GM12878 (cell line): ENCODE measurements at regions not wholly inside any gene's neighbourhood (a gene's known extent, or its start where the extent isn't known, plus 50 kb on each side); places are given as distances from the start of the nearest gene placed in this dataset.

ENCODE experiments used
- ATAC-seq: fragments of 200-7000 bp; cut with Tn5 transposase; 3 replicates; pipeline ENCODE4 v1.9.1; 2020; ENCODE audit warnings: mild to moderate bottlenecking, moderate library complexity
- BruUV-seq: library from RNA; stranded (reverse); fragments of 400-500 nt; replicated peaks from 2 replicates; lab custom pipeline; 2021; lab: Mats Ljungman, UMichigan
- CTCF ChIA-PET: fragments of 300-600 bp; sonication (Branson Sonifier 250); formaldehyde crosslinking; extraction: SDS; loops from one replicate; lab custom pipeline; 2021; ENCODE audit warnings: inconsistent platforms; lab: Yijun Ruan, JAX
- POLR2A ChIA-PET: fragments of 350-600 bp; formaldehyde crosslinking; extraction: SDS; loops from one replicate; lab custom pipeline; 2021; ENCODE audit warnings: inconsistent platforms; lab: Charles Lee
- RAD21 ChIA-PET: fragments of 300-600 bp; sonication (Branson Sonifier 250); formaldehyde crosslinking; loops from one replicate; lab custom pipeline; 2023; ENCODE audit warnings: antibody characterized with exemption; ENCODE audit not compliant: unreplicated experiment; lab: Charles Lee
- SMC1A ChIA-PET: fragments of 300-600 bp; sonication (Branson Sonifier 250); formaldehyde crosslinking; loops from one replicate; lab custom pipeline; 2023; ENCODE audit not compliant: unreplicated experiment, uncharacterized antibody; lab: Charles Lee
- DNase-seq: peaks from one replicate; pipeline ENCODE4 v3.0.0-alpha.2; 2011; ENCODE audit warnings: low read depth, low spot score
- FAIRE-seq: peaks from 3 replicates; lab custom pipeline; 2011; peaks lifted over from hg19 to GRCh38; lab: Jason Lieb, UNC
- H2AFZ ChIP-seq: 2 replicates; pipeline ENCODE4 v1.6.0; 2011; ENCODE audit warnings: low read depth, low read length, control low read depth; ENCODE audit not compliant: control insufficient read depth
- H3K27ac ChIP-seq: 2 replicates; pipeline ENCODE4 v1.5.1; 2011; ENCODE audit warnings: control low read depth; ENCODE audit not compliant: control insufficient read depth, insufficient read depth
- H3K27me3 ChIP-seq, 2 experiments: replicated peaks in 1 of 2; 2 replicates each; pipeline versions ENCODE4 v1.6.0 to v1.6.1; 2011; ENCODE audit warnings: low read length in 1 of 2; ENCODE audit not compliant: control insufficient read depth in 2 of 2, insufficient read depth in 2 of 2
- H3K36me3 ChIP-seq, 2 experiments: 2 replicates each; pipeline ENCODE4 v1.5.1; 2011; ENCODE audit warnings: low read length in 1 of 2; ENCODE audit not compliant: control insufficient read depth in 2 of 2, insufficient read depth in 2 of 2
- H3K4me1 ChIP-seq: 2 replicates; pipeline ENCODE4 v1.6.1; 2011; ENCODE audit warnings: mild to moderate bottlenecking, low read length, moderate library complexity, mixed read lengths; ENCODE audit not compliant: control insufficient read depth, insufficient read depth
- H3K4me2 ChIP-seq: 2 replicates; pipeline ENCODE4 v1.6.0; 2011; ENCODE audit warnings: control low read depth; ENCODE audit not compliant: control insufficient read depth, insufficient read depth
- H3K4me3 ChIP-seq: fragments of 200-600 bp; sonication (generic); 2 replicates; pipeline ENCODE4 v1.5.1; 2016
- H3K79me2 ChIP-seq: 2 replicates; pipeline ENCODE4 v1.6.0; 2011; ENCODE audit warnings: low read length; ENCODE audit not compliant: control insufficient read depth, insufficient read depth
- H3K9ac ChIP-seq: 2 replicates; pipeline ENCODE4 v1.8.0; 2011; ENCODE audit warnings: low read length, control low read depth, mixed read lengths; ENCODE audit not compliant: control insufficient read depth, insufficient read depth
- H3K9me3 ChIP-seq: replicated peaks from 3 replicates; pipeline ENCODE4 v1.5.1; 2011; ENCODE audit warnings: mild to moderate bottlenecking, low read length; ENCODE audit not compliant: control insufficient read depth, insufficient read depth
- H4K20me1 ChIP-seq: 2 replicates; pipeline ENCODE4 v1.6.0; 2011; ENCODE audit not compliant: control insufficient read depth, insufficient read depth
- SRF ChIP-seq, 2 experiments: IDR thresholded peaks; 2 replicates each; pipeline ENCODE4 v1.6.1; 2011; ENCODE audit warnings: low read depth in 2 of 2, low read length in 2 of 2, mild to moderate bottlenecking in 1 of 2, moderate library complexity in 1 of 2
- WGBS: methylation state at CpG from one replicate; pipeline ENCODE4 v1.1.6; 2016; ENCODE audit warnings: low lambda C conversion rate; ENCODE audit not compliant: insufficient replicate concordance, insufficient coverage; ENCODE audit errors: missing lambda C conversion rate; 5-methylcytosine and 5-hydroxymethylcytosine counted together
- in situ Hi-C: fragments of 300-500 bp; cut with MboI; formaldehyde crosslinking; loops from 9 replicates; pipeline ENCODE4 v1.14.3; 2018; ENCODE audit warnings: mixed read lengths
- intact Hi-C: fragments of 100-400 bp; cut with micrococcal nuclease; formaldehyde crosslinking; loops from one replicate; pipeline ENCODE4 v1.14.2; 2022; ENCODE audit not compliant: unreplicated experiment
- TF ChIP-seq, protein P1 (sequence below): IDR thresholded peaks from 2 replicates; pipeline ENCODE4 v1.6.1; 2012; ENCODE audit warnings: mild to moderate bottlenecking, low read depth, low read length
- TF ChIP-seq, protein P2 (sequence below): fragments of 450-650 bp; IDR thresholded peaks from 2 replicates; pipeline ENCODE4 v1.6.1; 2016; ENCODE audit warnings: mild to moderate bottlenecking
- TF ChIP-seq, protein P3 (sequence below), 3 experiments: IDR thresholded peaks in 2 of 3; conservative IDR thresholded peaks in 1 of 3; 2 replicates each; pipeline ENCODE4 v1.5.1; 2011; ENCODE audit warnings: low read depth in 3 of 3, low read length in 3 of 3, mild to moderate bottlenecking in 3 of 3, control low read depth in 2 of 3, moderate library complexity in 2 of 3, inconsistent platforms in 1 of 3, mixed read lengths in 1 of 3; ENCODE audit not compliant: control insufficient read depth in 2 of 3, insufficient read depth in 1 of 3; ENCODE audit errors: extremely low read depth in 1 of 3

DNA sequence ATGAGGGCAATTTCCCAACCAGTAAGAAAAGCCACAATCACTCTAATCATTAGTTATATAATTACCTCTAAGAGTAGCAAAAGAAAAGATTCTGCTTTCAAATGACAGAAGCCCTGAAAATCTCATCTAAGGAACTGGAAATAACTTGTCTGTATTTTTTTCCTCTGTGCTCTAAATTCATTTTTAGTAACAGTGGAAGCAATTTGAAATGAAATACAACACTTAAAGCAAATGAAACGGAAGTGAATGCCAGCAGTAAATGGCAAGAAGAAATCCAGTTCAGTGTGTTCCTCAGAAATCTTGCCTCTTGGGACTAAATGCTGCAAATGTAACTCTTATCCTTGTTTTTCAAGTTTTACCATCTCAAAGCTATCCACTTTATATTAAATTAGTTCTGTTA, 294.9 kb downstream of the TAF11L14 start:
- 0% methylated on average over 1 of the region's 1 CpG for WGBS
- Histone ChIP-seq H2AFZ (no peak overlapping the region), H3K4me1 (no peaks in the 10 kb centered on the region)
- no TSS peak for BruUV-seq
- intact Hi-C loops: no loop called here
- no peak for TF ChIP-seq SRF (IDR thresholded peaks at IDR 0.05; ENCODE audit: low read depth in 2 of 2, low read length in 2 of 2)
- TF ChIP-seq, all 136 proteins: peak for 0
- ATAC-seq (no peak), FAIRE-seq (no peak), DNase-seq (no peak)
- Histone ChIP-seq H3K36me3 (no peaks in the 10 kb centered on the region), H3K9ac (no peak overlapping the region), H3K9me3 (no peaks in the 10 kb centered on the region), H4K20me1 (no peaks in the 10 kb centered on the region), H3K27ac (no peak overlapping the region), H3K27me3 (no peaks in the 10 kb centered on the region), H3K79me2 (no peaks in the 10 kb centered on the region), H3K4me2 (no peak overlapping the region), H3K4me3 (no peak overlapping the region)
- SMC1A ChIA-PET: interaction anchor here (0.9 kb wide), 1 partner anchor 9 kb away, joined by 3 read pairs; no protein-coding TSS in a partner anchor
- in situ Hi-C loops: no loop called here
- POLR2A ChIA-PET: no interaction called here
- CTCF ChIA-PET: no interaction called here
- RAD21 ChIA-PET: no interaction called here

DNA sequence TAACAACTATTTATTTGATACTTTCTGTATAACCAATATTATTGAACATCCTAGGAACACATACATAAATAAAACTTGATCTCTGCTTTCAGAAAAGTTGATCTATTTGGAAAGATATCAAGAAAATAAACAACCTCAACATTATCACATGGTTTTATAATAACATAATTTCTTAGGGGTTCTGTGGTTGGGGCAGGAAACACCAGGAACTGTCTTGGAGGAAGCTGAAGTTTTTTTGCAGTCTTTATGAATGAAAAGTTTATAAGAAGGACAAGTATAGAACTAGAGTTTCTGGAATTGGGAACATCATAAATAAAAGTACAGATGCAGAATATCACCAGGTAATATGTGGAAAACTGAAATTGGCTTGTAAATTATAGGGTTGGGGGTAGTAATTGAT, 296.1 kb downstream of the TAF11L14 start:
- ChIA-PET CTCF (no interaction called here), POLR2A (no interaction called here), RAD21 (no interaction called here), SMC1A (no interaction called here)
- no peaks in the 10 kb centered on the region for H3K79me2 ChIP-seq
- H4K20me1 ChIP-seq: no peaks in the 10 kb centered on the region
- TF ChIP-seq, protein P1, sequence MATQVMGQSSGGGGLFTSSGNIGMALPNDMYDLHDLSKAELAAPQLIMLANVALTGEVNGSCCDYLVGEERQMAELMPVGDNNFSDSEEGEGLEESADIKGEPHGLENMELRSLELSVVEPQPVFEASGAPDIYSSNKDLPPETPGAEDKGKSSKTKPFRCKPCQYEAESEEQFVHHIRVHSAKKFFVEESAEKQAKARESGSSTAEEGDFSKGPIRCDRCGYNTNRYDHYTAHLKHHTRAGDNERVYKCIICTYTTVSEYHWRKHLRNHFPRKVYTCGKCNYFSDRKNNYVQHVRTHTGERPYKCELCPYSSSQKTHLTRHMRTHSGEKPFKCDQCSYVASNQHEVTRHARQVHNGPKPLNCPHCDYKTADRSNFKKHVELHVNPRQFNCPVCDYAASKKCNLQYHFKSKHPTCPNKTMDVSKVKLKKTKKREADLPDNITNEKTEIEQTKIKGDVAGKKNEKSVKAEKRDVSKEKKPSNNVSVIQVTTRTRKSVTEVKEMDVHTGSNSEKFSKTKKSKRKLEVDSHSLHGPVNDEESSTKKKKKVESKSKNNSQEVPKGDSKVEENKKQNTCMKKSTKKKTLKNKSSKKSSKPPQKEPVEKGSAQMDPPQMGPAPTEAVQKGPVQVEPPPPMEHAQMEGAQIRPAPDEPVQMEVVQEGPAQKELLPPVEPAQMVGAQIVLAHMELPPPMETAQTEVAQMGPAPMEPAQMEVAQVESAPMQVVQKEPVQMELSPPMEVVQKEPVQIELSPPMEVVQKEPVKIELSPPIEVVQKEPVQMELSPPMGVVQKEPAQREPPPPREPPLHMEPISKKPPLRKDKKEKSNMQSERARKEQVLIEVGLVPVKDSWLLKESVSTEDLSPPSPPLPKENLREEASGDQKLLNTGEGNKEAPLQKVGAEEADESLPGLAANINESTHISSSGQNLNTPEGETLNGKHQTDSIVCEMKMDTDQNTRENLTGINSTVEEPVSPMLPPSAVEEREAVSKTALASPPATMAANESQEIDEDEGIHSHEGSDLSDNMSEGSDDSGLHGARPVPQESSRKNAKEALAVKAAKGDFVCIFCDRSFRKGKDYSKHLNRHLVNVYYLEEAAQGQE: no peak
- TF ChIP-seq, protein P2, sequence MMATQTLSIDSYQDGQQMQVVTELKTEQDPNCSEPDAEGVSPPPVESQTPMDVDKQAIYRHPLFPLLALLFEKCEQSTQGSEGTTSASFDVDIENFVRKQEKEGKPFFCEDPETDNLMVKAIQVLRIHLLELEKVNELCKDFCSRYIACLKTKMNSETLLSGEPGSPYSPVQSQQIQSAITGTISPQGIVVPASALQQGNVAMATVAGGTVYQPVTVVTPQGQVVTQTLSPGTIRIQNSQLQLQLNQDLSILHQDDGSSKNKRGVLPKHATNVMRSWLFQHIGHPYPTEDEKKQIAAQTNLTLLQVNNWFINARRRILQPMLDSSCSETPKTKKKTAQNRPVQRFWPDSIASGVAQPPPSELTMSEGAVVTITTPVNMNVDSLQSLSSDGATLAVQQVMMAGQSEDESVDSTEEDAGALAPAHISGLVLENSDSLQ: no peak
- TF ChIP-seq, protein P3, sequence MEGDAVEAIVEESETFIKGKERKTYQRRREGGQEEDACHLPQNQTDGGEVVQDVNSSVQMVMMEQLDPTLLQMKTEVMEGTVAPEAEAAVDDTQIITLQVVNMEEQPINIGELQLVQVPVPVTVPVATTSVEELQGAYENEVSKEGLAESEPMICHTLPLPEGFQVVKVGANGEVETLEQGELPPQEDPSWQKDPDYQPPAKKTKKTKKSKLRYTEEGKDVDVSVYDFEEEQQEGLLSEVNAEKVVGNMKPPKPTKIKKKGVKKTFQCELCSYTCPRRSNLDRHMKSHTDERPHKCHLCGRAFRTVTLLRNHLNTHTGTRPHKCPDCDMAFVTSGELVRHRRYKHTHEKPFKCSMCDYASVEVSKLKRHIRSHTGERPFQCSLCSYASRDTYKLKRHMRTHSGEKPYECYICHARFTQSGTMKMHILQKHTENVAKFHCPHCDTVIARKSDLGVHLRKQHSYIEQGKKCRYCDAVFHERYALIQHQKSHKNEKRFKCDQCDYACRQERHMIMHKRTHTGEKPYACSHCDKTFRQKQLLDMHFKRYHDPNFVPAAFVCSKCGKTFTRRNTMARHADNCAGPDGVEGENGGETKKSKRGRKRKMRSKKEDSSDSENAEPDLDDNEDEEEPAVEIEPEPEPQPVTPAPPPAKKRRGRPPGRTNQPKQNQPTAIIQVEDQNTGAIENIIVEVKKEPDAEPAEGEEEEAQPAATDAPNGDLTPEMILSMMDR (IDR thresholded peaks at IDR 0.05 in 2 of 3, conservative IDR thresholded peaks at IDR 0.05 in 1 of 3; ENCODE audit: control insufficient read depth in 2 of 3, extremely low read depth in 1 of 3, insufficient read depth in 1 of 3, low read depth in 3 of 3, low read length in 3 of 3): no peak
- no peak overlapping the region for H2AFZ ChIP-seq
- no peaks in the 10 kb centered on the region for H3K27me3 ChIP-seq
- no peak overlapping the region for H3K4me2 ChIP-seq
- DNase-seq (no peak), FAIRE-seq (no peak), ATAC-seq (no peak)
- H3K36me3 ChIP-seq: no peaks in the 10 kb centered on the region
- intact Hi-C loops: no loop called here
- in situ Hi-C loops: no loop called here
- no peak overlapping the region for H3K27ac ChIP-seq
- H3K9me3 ChIP-seq: no peaks in the 10 kb centered on the region
- no peak overlapping the region for H3K9ac ChIP-seq
- no peaks in the 10 kb centered on the region for H3K4me1 ChIP-seq
- no peak overlapping the region for H3K4me3 ChIP-seq
- no TSS peak for BruUV-seq
